ENCODE measurements at regions not wholly inside any gene's neighbourhood (a gene's known extent, or its start where the extent isn't known, plus 50 kb on each side); places are given as distances from the start of the nearest gene placed in this dataset.

DNA sequence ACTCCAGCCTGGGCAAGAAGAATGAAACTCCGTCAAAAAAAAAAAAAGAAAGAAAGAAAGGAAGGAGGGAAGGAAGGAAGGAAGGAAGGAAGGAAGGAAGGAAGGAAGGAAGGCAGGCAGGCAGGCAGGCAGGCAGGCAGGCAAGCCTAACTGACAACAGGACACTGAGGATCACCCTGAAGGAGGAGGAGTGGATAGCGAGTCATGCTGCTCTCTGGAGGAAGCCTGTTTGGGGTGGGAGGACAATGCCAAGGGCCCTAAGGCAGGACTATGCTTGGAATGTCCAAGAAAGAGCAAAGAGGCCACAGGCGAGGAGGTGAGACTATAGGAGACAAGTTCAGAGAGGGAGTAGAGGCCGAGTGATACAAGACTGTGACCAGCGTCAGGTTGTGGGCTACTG, 107.0 kb upstream of the PARD3 start:
- H3K27ac ChIP-seq = no peak overlapping the region
- TF ChIP-seq CEBPB (IDR thresholded peaks at IDR 0.05) = no peak
- no peak for TF ChIP-seq PHF8 (IDR thresholded peaks at IDR 0.05; ENCODE audit: borderline replicate concordance, low read depth)
- TF ChIP-seq, protein P1, sequence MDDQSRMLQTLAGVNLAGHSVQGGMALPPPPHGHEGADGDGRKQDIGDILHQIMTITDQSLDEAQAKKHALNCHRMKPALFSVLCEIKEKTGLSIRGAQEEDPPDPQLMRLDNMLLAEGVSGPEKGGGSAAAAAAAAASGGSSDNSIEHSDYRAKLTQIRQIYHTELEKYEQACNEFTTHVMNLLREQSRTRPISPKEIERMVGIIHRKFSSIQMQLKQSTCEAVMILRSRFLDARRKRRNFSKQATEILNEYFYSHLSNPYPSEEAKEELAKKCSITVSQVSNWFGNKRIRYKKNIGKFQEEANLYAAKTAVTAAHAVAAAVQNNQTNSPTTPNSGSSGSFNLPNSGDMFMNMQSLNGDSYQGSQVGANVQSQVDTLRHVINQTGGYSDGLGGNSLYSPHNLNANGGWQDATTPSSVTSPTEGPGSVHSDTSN (IDR thresholded peaks at IDR 0.05) = no peak
- peaks cover 11% of the 10 kb centered on the region; the same call in 1 of the 3 replicates for H3K9me3 ChIP-seq
- no peaks in the 10 kb centered on the region for H3K4me1 ChIP-seq
- DNase-seq (ENCODE audit: low read depth in 1 of 2, low spot score in 1 of 2) = no peak
- 78% methylated on average over 5 of the region's 5 CpGs for WGBS (ENCODE audit: missing lambda C conversion rate)
- no peak overlapping the region for H3K4me2 ChIP-seq
- ATAC-seq = no peak
- CTCF ChIA-PET = interaction anchor here (0.7 kb wide), 1 partner anchor 10 kb away, joined by 3 read pairs; no protein-coding TSS in a partner anchor
- no peak overlapping the region for H3K4me3 ChIP-seq
- no peak for FAIRE-seq
- POLR2A ChIA-PET = no interaction called here

DNA sequence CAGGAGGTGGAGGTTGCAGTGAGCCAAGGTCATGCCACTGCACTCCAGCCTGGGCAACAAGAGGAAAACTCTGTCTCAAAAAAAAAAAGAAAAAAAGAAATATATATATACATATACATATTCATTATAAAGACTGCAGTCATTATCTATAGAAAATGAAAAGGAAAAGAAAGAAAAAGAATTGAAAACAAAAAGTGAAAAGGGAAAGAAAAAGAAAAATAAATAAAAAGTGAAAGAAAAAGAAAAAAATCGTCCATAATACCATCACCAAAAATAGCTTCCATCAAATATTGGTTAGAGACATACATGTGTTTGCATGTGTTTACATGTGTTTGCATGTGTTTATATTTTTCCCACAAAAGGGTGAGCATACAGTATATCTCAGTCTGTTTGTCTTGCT, 105.5 kb upstream of the PARD3 start:
- POLR2A ChIA-PET = no interaction called here
- H3K4me2 ChIP-seq = no peak overlapping the region
- DNase-seq (ENCODE audit: low read depth in 1 of 2, low spot score in 1 of 2) = no peak
- no peak for TF ChIP-seq PHF8 (IDR thresholded peaks at IDR 0.05; ENCODE audit: borderline replicate concordance, low read depth)
- TF ChIP-seq CEBPB (IDR thresholded peaks at IDR 0.05) = no peak
- WGBS (ENCODE audit: missing lambda C conversion rate) = 14% methylated on average over 1 of the region's 1 CpG
- H3K27ac ChIP-seq = no peak overlapping the region
- H3K9me3 ChIP-seq = peaks cover 11% of the 10 kb centered on the region; the same call in 1 of the 3 replicates
- no peak for FAIRE-seq
- H3K4me3 ChIP-seq = no peak overlapping the region
- ATAC-seq = no peak
- CTCF ChIA-PET = no interaction called here
- H3K4me1 ChIP-seq = no peaks in the 10 kb centered on the region

DNA sequence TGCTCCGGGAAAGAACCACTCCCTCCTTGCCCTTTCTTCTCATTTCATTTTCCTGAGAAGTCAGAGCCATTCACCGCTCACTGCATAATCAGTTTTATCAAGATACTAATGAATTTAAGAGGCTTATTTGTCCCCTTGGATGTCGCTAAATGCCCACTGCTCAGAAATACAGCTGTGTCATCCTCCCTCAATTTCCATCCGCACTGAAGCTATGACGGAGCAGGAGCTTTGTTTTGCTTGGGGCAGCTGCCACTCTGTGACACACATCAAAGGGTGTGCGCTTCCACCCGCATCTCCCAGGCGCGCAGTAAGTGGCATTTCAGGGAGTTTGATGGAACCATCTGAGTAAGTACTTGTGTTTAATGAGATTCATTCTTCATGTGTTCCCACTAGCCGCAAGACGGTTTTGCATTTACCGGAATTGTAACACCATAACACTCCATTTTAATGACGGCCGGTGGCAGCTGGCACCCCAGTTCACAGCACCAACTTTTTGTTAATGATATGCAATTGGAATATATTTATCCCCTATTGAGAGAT, 103.8 kb upstream of the PARD3 start:
- no peak for FAIRE-seq
- 78% methylated on average over 14 of the region's 14 CpGs for WGBS (ENCODE audit: missing lambda C conversion rate)
- DNase-seq (ENCODE audit: low read depth in 1 of 2, low spot score in 1 of 2) = no peak
- H3K9me3 ChIP-seq = peaks cover 3% of the 10 kb centered on the region; the same call in 1 of the 3 replicates
- ChIA-PET CTCF (interaction anchor here (0.8 to 1.8 kb wide), 3 partner anchors 10 to 89 kb away, joined by 3 to 5 read pairs (median 3); no protein-coding TSS in a partner anchor), POLR2A (no interaction called here)
- H3K4me2 ChIP-seq = no peak overlapping the region
- no peak overlapping the region for H3K27ac ChIP-seq
- no peak overlapping the region for H3K4me3 ChIP-seq
- H3K4me1 ChIP-seq = no peaks in the 10 kb centered on the region
- TF ChIP-seq GATA3 (IDR thresholded peaks at IDR 0.05; ENCODE audit: borderline replicate concordance) (no peak), CHD2 (IDR thresholded peaks at IDR 0.05; ENCODE audit: low read length, partially characterized antibody) (no peak), KDM1A (IDR thresholded peaks at IDR 0.05; ENCODE audit: low read depth) (no peak), RAD21 (conservative IDR thresholded peaks at IDR 0.05 in 1 of 2, IDR thresholded peaks at IDR 0.05 in 1 of 2) (no peak), ZNF302 (CRISPR knock-in tag; IDR thresholded peaks at IDR 0.05) (no peak), HDAC2 (IDR thresholded peaks at IDR 0.05) (no peak)
- TF ChIP-seq, protein P2, sequence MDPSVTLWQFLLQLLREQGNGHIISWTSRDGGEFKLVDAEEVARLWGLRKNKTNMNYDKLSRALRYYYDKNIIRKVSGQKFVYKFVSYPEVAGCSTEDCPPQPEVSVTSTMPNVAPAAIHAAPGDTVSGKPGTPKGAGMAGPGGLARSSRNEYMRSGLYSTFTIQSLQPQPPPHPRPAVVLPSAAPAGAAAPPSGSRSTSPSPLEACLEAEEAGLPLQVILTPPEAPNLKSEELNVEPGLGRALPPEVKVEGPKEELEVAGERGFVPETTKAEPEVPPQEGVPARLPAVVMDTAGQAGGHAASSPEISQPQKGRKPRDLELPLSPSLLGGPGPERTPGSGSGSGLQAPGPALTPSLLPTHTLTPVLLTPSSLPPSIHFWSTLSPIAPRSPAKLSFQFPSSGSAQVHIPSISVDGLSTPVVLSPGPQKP (IDR thresholded peaks at IDR 0.05; ENCODE audit: low read depth, low read length) = no peak
- no peak for ATAC-seq

DNA sequence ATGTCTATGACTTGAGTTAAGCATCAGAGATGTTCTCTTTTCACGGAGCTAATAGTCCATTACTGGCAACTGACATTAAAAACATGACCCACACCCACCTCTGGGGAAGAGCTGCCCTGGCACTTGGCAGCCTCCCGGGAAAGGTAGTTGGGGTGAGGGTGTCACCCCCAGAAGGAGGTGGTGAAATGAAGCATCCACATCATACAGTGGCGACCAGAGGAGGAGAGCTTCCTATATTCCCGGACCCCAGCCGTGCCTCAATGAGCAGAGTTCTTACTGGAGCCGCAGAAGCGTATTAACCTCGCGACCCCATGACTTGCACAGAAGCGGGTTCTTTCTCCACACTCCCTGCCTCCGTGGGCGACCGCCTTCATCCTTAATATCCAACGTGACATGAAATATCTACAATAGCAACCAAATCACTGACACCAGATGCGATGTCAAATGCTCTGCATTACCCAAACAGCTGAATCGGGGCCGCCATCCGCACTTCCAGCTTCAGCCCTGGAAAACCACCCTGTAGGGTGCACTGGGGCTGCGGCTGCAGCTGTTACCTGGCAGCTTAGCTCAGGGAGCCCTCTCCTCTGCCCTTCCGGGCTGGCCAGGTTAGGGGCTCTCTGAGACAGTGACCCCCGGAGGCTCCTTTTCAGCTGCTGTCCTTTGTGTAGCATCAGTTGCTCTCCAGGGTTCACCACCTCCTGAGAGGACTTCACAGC, 103.1 kb upstream of the PARD3 start:
- WGBS (ENCODE audit: missing lambda C conversion rate) = 80% methylated on average over 17 of the region's 21 CpGs
- no peak for FAIRE-seq
- no peak for DNase-seq (ENCODE audit: low read depth in 1 of 2, low spot score in 1 of 2)
- ChIA-PET CTCF (interaction anchor here (0.8 to 1.8 kb wide), 2 partner anchors 9 to 90 kb away, joined by 3 to 5 read pairs; no protein-coding TSS in a partner anchor), POLR2A (no interaction called here)
- no peak for TF ChIP-seq FOSL2 (IDR thresholded peaks at IDR 0.05)
- no peak for TF ChIP-seq FOSL2 (CRISPR knock-in tag; IDR thresholded peaks at IDR 0.05)
- TF ChIP-seq, protein P3, sequence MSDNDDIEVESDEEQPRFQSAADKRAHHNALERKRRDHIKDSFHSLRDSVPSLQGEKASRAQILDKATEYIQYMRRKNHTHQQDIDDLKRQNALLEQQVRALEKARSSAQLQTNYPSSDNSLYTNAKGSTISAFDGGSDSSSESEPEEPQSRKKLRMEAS (IDR thresholded peaks at IDR 0.05) = no peak
- no peak for TF ChIP-seq SREBF2 (IDR thresholded peaks at IDR 0.05)
- TF ChIP-seq RFX5 (IDR thresholded peaks at IDR 0.05) = no peak
- TF ChIP-seq MAFK (IDR thresholded peaks at IDR 0.05; ENCODE audit: partially characterized antibody) = no peak
- no peak for TF ChIP-seq JUN (IDR thresholded peaks at IDR 0.05)
- TF ChIP-seq, protein P1 (IDR thresholded peaks at IDR 0.05) = no peak
- TF ChIP-seq JUNB (IDR thresholded peaks at IDR 0.05) = no peak
- no peak for TF ChIP-seq NR3C1 (IDR thresholded peaks at IDR 0.05)
- TF ChIP-seq, protein P4, sequence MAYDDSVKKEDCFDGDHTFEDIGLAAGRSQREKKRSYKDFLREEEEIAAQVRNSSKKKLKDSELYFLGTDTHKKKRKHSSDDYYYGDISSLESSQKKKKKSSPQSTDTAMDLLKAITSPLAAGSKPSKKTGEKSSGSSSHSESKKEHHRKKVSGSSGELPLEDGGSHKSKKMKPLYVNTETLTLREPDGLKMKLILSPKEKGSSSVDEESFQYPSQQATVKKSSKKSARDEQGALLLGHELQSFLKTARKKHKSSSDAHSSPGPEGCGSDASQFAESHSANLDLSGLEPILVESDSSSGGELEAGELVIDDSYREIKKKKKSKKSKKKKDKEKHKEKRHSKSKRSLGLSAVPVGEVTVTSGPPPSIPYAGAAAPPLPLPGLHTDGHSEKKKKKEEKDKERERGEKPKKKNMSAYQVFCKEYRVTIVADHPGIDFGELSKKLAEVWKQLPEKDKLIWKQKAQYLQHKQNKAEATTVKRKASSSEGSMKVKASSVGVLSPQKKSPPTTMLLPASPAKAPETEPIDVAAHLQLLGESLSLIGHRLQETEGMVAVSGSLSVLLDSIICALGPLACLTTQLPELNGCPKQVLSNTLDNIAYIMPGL (CRISPR knock-in tag; IDR thresholded peaks at IDR 0.05; ENCODE audit: borderline replicate concordance) = no peak
- TF ChIP-seq, protein P5, sequence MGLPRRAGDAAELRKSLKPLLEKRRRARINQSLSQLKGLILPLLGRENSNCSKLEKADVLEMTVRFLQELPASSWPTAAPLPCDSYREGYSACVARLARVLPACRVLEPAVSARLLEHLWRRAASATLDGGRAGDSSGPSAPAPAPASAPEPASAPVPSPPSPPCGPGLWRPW (IDR thresholded peaks at IDR 0.05) = no peak
- TF ChIP-seq CEBPB (IDR thresholded peaks at IDR 0.05) = no peak
- 0 out of 6 replicates have a peak, but pooled peaks of 1 of the 2 experiments have one; percentile 43 for ATAC-seq
- H3K9me3 ChIP-seq = no peaks in the 10 kb centered on the region
- H3K4me1 ChIP-seq = no peaks in the 10 kb centered on the region
- no peak overlapping the region for H3K27ac ChIP-seq
- no peak overlapping the region for H3K4me2 ChIP-seq
- H3K4me3 ChIP-seq = no peak overlapping the region
